ENCODE measurements at regions not wholly inside any gene's neighbourhood (a gene's known extent, or its start where the extent isn't known, plus 50 kb on each side); places are given as distances from the start of the nearest gene placed in this dataset.

GRCh38 chr9:106669835-106670234, 193.1 kb upstream of the ZNF462 start:
- 94% methylated on average over 4 of the region's 4 CpGs for WGBS, 2 donors
- no peak for TF ChIP-seq CTCF (IDR thresholded peaks at IDR 0.05)
- intact Hi-C loops (cut with DNase I) = no loop called here
- no peaks in the 10 kb centered on the region for H3K9me3 ChIP-seq
- H3K27me3 ChIP-seq = no peaks in the 10 kb centered on the region
- no peak for ATAC-seq
- no peaks in the 10 kb centered on the region for H3K36me3 ChIP-seq
- no peak overlapping the region for H3K4me3 ChIP-seq
- FAIRE-seq = no peak
- no peaks in the 10 kb centered on the region for H3K4me1 ChIP-seq
- DNase-seq = no peak
- no peak overlapping the region for H3K27ac ChIP-seq

GRCh38 chr9:106670418-106670817, 192.5 kb upstream of the ZNF462 start:
- no peak for FAIRE-seq
- Histone ChIP-seq H3K27ac (no peak overlapping the region), H3K4me1 (no peaks in the 10 kb centered on the region), H3K36me3 (no peaks in the 10 kb centered on the region), H3K27me3 (no peaks in the 10 kb centered on the region), H3K9me3 (no peaks in the 10 kb centered on the region), H3K4me3 (no peak overlapping the region)
- DNase-seq = no peak
- ATAC-seq = no peak
- no peak for TF ChIP-seq CTCF (IDR thresholded peaks at IDR 0.05)
- WGBS, 2 donors = 57 to 61% methylated on average over 2 of the region's 2 CpGs
- intact Hi-C loops (cut with DNase I) = no loop called here

GRCh38 chr9:106675780-106676179, 187.2 kb upstream of the ZNF462 start:
- intact Hi-C loops (cut with DNase I) = no loop called here
- TF ChIP-seq CTCF (IDR thresholded peaks at IDR 0.05) = no peak
- H3K36me3 ChIP-seq = no peaks in the 10 kb centered on the region
- no peak overlapping the region for H3K27ac ChIP-seq
- DNase-seq = no peak
- no peaks in the 10 kb centered on the region for H3K27me3 ChIP-seq
- no peak for ATAC-seq
- no peaks in the 10 kb centered on the region for H3K4me1 ChIP-seq
- H3K9me3 ChIP-seq = no peaks in the 10 kb centered on the region
- FAIRE-seq = no peak
- WGBS, 2 donors = 72 to 89% methylated on average over 4 of the region's 4 CpGs
- H3K4me3 ChIP-seq = no peak overlapping the region

GRCh38 chr9:106677374-106677773, 185.6 kb upstream of the ZNF462 start:
- WGBS, 2 donors = 92 to 93% methylated on average over 5 of the region's 5 CpGs

GRCh38 chr9:106677830-106678229, 185.1 kb upstream of the ZNF462 start:
- no peak for TF ChIP-seq CTCF (IDR thresholded peaks at IDR 0.05)
- no peak for FAIRE-seq
- H3K27me3 ChIP-seq = no peaks in the 10 kb centered on the region
- no peaks in the 10 kb centered on the region for H3K9me3 ChIP-seq
- intact Hi-C loops (cut with DNase I) = no loop called here
- H3K27ac ChIP-seq = no peak overlapping the region
- no peaks in the 10 kb centered on the region for H3K4me1 ChIP-seq
- H3K4me3 ChIP-seq = no peak overlapping the region
- DNase-seq = no peak
- 75 to 79% methylated on average over 4 of the region's 4 CpGs for WGBS, 2 donors
- H3K36me3 ChIP-seq = no peaks in the 10 kb centered on the region
- ATAC-seq = no peak

More at GRCh38 chr9:106677374-106677773, 185.6 kb upstream of the ZNF462 start:
- FAIRE-seq = no peak
- Histone ChIP-seq H3K27ac (no peak overlapping the region), H3K27me3 (no peaks in the 10 kb centered on the region), H3K4me1 (no peaks in the 10 kb centered on the region), H3K9me3 (no peaks in the 10 kb centered on the region), H3K4me3 (no peak overlapping the region), H3K36me3 (no peaks in the 10 kb centered on the region)
- DNase-seq = no peak
- intact Hi-C loops (cut with DNase I) = no loop called here
- ATAC-seq = no peak
- no peak for TF ChIP-seq CTCF (IDR thresholded peaks at IDR 0.05)
